Kidney epithelial cell (primary cell): ENCODE measurements at regions not wholly inside any gene's neighbourhood (a gene's known extent, or its start where the extent isn't known, plus 50 kb on each side); places are given as distances from the start of the nearest gene placed in this dataset.

Experiments
- DNase-seq: peaks from one replicate; pipeline ENCODE4 v3.0.0-alpha.2; 2010; ENCODE audit warnings: low read depth
- H3K27me3 ChIP-seq: 2 replicates; pipeline ENCODE4 v1.6.0; 2011; ENCODE audit warnings: low read length; ENCODE audit not compliant: control insufficient read depth, insufficient read depth
- H3K36me3 ChIP-seq: 2 replicates; pipeline ENCODE4 v1.5.1; 2011; ENCODE audit warnings: low read length; ENCODE audit not compliant: control insufficient read depth, insufficient read depth
- H3K4me3 ChIP-seq: 2 replicates; pipeline ENCODE4 v1.5.1; 2011; ENCODE audit warnings: low read depth, mild to moderate bottlenecking, control low read depth, low read length
- TF ChIP-seq, protein P1 (sequence below): IDR thresholded peaks from 2 replicates; pipeline ENCODE4 v1.5.1; 2011; ENCODE audit warnings: mild to moderate bottlenecking, moderate library complexity, low read length, control low read depth, inconsistent platforms; ENCODE audit not compliant: insufficient read depth, poor library complexity, severe bottlenecking

DNA sequence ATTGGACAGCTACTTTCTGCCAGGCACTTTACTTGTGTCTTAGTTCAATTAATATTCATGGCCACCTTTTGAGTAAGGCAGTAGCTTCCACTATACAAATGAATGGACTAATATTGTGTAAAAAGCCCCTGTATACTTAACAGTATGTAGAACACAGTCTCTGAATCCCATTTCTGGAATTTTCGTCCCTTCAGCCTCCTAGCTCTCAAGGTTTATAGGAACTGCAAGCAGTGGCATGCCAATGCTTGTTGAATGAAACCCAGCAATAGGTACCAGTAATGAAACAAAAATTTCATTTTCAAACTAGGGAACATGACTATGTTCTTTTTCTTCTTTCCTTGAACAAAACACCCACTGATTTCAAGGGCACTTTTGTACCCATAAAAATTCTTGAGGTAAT is 361.6 kb downstream of the TDRD3 start:
- no peaks in the 10 kb centered on the region for H3K36me3 ChIP-seq
- no peak overlapping the region for H3K4me3 ChIP-seq
- TF ChIP-seq, protein P1, sequence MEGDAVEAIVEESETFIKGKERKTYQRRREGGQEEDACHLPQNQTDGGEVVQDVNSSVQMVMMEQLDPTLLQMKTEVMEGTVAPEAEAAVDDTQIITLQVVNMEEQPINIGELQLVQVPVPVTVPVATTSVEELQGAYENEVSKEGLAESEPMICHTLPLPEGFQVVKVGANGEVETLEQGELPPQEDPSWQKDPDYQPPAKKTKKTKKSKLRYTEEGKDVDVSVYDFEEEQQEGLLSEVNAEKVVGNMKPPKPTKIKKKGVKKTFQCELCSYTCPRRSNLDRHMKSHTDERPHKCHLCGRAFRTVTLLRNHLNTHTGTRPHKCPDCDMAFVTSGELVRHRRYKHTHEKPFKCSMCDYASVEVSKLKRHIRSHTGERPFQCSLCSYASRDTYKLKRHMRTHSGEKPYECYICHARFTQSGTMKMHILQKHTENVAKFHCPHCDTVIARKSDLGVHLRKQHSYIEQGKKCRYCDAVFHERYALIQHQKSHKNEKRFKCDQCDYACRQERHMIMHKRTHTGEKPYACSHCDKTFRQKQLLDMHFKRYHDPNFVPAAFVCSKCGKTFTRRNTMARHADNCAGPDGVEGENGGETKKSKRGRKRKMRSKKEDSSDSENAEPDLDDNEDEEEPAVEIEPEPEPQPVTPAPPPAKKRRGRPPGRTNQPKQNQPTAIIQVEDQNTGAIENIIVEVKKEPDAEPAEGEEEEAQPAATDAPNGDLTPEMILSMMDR, result no peak
- DNase-seq, result no peak
- no peaks in the 10 kb centered on the region for H3K27me3 ChIP-seq

DNA sequence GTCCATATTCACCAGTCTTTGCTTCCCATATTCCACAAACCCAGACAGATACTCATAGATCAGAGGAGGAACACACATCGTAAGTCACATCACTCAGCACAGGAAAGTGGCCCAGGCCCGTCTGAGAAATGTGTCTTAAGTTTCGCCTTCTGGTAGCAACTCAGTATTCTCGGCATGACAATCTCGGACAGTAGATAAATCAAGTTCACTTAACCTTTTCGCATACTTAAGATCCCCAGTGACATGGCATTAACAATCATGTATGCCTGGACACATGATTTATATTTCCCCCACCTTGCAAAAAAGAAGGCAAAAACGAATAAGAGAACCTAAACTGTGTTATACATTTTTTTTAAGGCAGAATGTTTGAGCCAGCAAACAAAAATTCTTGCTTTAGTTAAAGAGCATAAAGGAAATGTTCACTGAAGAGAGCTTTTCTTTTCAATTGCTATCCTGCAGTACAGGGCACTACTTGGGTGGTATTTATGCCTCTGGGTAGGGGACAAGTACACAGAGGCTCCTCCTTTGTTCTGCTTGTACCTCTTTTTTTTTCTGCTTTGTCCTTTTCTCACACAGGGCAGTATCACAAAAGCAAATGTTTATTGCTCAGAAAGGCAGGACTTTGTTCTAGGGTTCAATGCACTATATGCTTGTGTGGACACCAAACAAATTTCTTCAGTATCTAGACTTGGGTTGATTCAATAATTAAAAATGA is 360.6 kb downstream of the TDRD3 start:
- DNase-seq, result no peak
- Histone ChIP-seq H3K36me3 (no peaks in the 10 kb centered on the region), H3K4me3 (no peak overlapping the region), H3K27me3 (no peaks in the 10 kb centered on the region)
- TF ChIP-seq, protein P1, result no peak

DNA sequence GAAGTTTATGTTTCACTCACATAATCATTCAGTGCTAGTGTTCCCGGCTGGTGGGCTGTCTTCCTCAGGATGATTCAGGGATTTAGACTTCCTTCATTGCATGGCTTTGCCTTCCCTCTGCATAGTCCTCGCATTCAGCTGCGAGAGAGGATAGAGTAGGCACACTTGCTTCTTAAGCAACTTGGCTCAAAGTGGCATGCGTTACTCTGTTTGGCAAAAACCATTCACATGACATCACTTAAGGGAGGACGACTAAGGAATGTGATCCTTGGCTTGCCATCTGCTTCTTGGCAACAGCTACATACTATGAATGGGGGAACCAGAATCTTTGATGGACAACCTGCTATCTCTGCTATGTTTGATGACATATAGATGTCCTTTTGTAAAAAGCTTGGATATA is 359.3 kb downstream of the TDRD3 start:
- no peak for DNase-seq

DNA sequence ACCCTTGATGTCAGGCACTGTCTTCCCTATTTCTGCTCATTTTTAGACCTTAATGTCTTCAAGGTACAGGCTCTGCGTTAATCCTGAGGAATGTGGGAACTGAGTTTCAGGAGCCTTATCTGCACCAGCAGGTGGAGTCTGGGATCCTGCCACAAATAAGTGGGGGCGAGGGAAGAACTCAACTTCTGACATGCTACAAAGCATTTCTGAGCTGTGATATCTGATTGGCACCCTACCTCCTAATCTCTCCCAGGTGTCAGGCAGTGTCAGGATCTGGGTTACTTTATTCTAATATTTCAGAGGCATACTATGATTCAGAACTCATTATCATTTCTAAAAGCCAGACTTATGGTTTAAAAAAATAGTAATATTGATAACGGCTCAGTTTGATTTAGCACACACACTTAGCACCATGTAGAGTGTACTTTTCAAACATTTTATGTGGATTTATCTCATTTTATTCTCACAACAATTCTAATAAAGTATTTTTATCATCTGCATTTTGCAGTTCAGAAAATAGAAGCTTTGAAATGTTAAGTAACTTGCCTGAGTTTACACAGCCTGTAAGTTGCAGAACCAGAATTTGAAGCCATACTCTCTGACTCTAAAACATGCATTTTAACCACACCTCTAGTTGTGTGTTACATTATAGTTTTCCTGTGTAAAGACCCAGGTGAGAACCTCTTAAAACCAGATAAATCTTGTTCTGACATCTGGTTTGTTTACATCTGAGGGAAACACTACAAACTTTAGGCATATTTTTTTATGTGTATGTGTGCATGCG is 358.6 kb downstream of the TDRD3 start:
- no peaks in the 10 kb centered on the region for H3K27me3 ChIP-seq
- H3K4me3 ChIP-seq, result no peak overlapping the region
- TF ChIP-seq, protein P1, result peak; percentile 10
- no peak for DNase-seq
- H3K36me3 ChIP-seq, result no peaks in the 10 kb centered on the region

More for the DNA sequence above, 359.3 kb downstream of the TDRD3 start:
- no peak overlapping the region for H3K4me3 ChIP-seq
- H3K27me3 ChIP-seq, result no peaks in the 10 kb centered on the region
- no peaks in the 10 kb centered on the region for H3K36me3 ChIP-seq
- TF ChIP-seq, protein P1, result no peak

DNA sequence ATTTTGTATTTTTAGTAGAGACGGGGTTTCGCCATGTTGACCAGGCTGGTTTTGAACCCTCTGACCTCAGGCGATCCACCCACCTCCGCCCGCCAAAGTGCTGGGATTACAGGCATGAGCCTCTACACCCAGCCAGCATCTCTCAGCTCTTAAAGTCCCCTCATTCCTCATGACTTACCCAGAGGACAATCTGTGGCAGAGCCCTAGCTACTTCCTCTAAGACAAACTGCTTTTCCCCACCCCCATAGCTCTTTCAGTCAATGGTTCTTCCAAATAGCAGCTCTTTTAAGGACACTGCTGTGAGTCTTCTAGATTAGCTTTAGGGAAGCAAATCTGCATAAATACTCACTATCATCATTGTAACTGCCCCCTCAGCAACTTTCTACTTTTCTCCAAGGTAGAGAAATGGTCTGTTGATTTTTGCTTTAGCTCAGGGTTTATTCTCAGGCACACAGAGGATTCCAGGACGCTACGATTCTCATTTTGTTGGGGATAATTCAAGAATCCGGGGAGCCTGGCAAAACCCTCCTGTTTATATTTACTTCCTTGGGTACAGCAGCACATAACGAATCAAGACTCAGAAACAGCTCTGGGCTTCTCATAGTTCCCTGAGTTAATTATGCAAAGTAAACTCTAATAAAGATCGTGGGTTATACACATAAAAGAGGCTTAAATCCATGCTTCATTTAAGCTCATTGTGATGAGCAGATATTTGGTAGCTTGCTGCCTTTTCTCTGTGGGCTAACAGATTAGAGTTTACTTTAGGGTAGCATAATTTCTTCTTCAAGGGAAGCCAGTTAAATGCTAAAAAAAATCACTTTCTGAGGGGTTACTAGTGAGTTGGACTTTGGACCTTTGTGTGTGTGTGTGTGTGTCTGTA is 357.4 kb downstream of the TDRD3 start:
- Histone ChIP-seq H3K4me3 (no peak overlapping the region), H3K27me3 (no peaks in the 10 kb centered on the region), H3K36me3 (no peaks in the 10 kb centered on the region)
- DNase-seq, result no peak
- TF ChIP-seq, protein P1, result no peak
